ENCODE measurements at regions not wholly inside any gene's neighbourhood (a gene's known extent, or its start where the extent isn't known, plus 50 kb on each side); places are given as distances from the start of the nearest gene placed in this dataset.
"Not testable (repeated sequence)": the region's sequence is repeated elsewhere in the genome, so short reads cannot be mapped to it uniquely, and the experiment has no call there.

- DNase-seq: no peak
Measured at GRCh38 chr1:212155219-212155618, 119.7 kb downstream of the DTL start.

GRCh38 chr1:212157252-212157651 lies 121.7 kb downstream of the DTL start:
- DNase-seq: no peak

- DNase-seq: no peak
Measured at GRCh38 chr1:212158912-212159796, 123.6 kb downstream of the DTL start.

DNA sequence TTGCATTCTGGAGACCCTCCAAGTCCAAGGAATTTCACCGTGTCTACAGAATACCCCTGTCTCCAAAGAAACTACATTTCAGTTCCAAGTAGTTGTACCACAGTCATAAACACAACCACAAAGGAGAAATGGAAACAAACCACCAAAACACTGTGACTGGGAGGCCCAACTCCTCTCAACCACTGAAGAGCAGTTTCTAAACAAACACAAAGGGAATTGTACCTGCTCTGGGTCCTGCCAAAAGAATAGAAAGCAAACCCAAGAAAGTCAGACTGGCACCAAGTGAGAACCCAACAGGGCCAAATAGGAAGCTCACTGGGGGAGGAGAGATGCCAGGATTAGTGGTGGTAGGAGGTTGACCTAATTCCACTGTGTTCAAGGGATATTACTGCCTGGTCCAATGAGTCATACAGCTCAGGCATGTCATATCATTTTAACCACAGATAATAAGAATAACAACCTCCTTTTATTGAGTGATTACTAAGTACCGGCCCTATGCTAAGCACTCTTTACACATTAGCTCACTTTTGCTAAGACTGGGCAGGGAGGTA lies 123.9 kb upstream of the PPP2R5A start:
- peak; percentile 33 to 51 for DNase-seq

DNA sequence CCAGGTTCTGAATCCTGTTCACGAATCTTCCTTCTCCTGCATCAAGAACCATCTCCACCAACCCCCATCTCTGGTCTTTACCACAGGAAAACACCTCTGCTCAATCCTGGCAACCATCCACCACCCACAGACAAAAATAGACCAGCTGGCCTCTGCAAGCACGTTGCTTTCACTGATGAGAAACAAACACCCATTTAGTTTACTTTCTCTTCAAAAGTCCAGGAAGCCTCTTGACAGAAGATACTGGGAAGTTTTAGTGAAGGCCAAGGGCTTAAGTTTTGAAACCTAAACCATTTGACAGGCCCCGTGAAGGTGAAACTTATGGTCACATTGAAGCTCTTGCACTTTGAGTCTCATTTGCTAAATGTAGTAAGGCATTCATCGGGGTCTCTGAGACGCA lies 122.6 kb upstream of the PPP2R5A start:
- DNase-seq: peak in 1 of 2 donors; percentile 14

- DNase-seq: no peak
Measured at GRCh38 chr1:212164095-212164872, 120.9 kb upstream of the PPP2R5A start.

DNA sequence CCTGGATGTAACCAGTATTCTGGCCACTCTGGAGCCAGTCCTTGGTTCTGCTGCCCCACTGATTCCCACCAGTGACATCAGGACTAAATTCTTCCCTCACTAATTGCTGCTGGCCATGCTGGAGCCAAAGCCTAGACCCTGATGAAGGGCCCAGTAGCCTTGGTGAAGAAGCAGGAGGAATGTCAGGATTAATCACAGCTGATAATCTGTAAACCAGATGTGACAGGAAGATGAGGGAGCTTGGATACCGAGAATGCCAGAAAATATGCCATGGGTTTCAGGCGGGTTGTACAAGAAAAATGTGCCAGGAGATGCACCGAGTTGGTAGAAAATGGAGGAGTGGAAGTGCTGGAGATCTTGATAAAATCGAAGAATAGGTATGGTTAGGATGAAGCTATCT lies 119.0 kb upstream of the PPP2R5A start:
- no peak for DNase-seq

DNA sequence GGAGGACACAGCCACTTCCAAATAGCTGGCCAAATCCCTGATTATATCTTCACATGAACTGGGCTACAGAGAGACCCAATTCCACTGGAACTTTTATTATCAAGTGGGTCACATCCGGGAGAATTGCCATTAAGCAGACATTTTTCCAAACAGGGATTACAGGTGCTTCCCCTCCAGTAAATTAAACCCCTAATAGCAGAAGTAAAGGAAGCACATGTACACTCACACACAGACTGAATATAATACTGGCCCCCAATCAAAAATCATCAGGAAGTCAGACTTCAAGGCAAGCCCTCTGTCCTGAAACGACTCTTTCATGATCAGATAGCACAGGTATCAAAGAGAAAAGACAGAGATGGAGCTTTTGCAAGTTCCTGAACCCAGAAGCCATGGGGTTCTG lies 118.6 kb upstream of the PPP2R5A start:
- DNase-seq: no peak

GRCh38 chr1:212167098-212167497 lies 118.1 kb upstream of the PPP2R5A start:
- peak; percentile 69 to 86 for DNase-seq

DNA sequence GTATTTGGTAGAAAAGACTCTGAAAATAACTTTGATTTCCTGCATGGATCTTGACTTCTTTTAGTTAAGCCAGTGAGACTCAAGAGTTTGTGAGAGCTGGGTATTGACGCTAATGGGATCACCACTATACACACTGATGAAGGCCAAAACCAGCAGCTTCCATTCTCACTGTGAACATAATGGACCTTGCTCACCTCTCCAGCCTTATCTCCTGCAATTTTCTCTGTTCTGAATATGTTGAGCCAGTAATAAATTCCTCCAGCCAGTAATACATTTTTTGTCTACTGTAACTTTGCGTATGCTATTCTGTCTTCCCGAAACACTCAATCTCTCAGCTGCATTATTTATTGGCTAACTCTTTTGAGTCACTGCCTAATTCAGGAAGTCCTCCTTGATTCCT lies 111.6 kb upstream of the PPP2R5A start:
- DNase-seq: no peak

- not testable (repeated sequence) for DNase-seq
Measured at GRCh38 chr1:212174295-212174694, 110.9 kb upstream of the PPP2R5A start.

DNA sequence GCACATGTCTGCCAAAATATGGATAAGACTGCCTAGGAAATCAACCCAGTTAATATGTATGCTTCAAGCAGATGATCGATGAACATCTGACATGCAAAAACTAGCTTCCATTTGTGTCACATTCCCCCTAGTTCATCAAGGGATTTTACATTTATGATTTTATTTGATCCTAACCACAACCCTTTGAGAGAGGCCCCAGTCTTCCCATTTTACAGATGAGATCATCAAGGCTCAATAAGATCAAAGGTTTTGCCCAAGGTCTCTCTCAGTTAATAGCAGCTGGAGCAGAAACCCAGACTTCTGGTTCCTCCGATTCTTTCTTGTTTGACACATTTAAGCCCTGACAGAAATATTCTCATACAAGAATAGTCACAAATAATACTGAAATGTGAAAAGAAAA lies 107.7 kb upstream of the PPP2R5A start:
- DNase-seq: no peak

- peak; percentile 71 to 79 for DNase-seq
Measured at GRCh38 chr1:212178851-212179250, 106.4 kb upstream of the PPP2R5A start.

DNA sequence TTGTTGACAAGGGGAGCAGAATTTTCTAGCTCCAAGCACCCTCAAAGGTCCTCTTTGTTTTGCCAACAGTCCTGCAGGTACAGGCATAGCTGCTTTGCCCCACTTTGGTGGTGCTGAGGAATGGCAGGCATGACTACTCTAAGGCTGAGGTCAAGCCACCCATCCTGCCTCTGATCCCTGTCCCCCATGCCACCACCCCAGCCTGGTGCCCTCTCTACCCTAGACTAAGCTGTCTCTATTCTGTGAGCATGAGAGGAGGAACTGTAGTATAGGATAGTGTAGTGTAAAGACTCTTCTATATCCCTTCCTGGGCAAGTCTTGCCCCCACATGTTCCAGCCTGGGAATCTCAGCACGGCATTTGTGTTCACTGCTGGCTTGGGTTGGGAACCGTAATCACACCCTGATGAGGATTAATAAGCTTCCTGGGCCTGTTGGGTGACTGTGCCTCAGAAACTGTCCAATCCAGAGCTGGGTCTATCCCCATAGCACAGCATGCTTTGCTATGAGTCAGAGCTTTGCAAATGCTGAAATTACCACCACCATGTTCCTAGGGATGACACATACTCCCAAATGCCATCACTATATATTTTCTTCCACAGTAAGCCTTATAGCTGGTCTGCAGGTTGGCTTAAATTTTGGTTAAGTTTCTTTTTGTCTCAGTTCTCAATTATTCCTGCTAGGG lies 105.7 kb upstream of the PPP2R5A start:
- peak; percentile 61 to 74 for DNase-seq

GRCh38 chr1:212181015-212181882 lies 104.0 kb upstream of the PPP2R5A start:
- DNase-seq: no peak

GRCh38 chr1:212182171-212182570 lies 103.0 kb upstream of the PPP2R5A start:
- DNase-seq: no peak

DNA sequence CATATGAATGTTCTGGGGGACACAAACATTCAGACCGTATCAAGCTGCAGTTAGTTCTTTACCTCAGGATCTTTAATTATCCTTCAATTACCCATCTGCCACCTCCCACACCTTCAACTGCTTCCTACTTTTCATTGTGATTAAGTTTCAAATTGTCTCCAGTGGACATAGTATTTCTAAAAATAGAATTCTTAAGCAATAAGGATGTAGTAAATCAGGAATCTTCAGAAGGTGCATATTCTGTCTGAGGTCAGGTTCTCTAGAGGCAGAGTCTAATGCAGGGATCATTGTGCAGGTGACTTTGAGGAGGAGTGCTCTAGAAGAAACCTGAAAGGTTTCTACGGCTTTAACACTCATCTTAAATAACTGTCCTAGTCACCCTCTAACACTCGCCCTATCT lies 102.6 kb upstream of the PPP2R5A start:
- DNase-seq: peak in 1 of 2 donors; percentile 9

GRCh38 chr1:212186427-212187207 lies 98.6 kb upstream of the PPP2R5A start:
- DNase-seq: peak; percentile 43 to 55

DNA sequence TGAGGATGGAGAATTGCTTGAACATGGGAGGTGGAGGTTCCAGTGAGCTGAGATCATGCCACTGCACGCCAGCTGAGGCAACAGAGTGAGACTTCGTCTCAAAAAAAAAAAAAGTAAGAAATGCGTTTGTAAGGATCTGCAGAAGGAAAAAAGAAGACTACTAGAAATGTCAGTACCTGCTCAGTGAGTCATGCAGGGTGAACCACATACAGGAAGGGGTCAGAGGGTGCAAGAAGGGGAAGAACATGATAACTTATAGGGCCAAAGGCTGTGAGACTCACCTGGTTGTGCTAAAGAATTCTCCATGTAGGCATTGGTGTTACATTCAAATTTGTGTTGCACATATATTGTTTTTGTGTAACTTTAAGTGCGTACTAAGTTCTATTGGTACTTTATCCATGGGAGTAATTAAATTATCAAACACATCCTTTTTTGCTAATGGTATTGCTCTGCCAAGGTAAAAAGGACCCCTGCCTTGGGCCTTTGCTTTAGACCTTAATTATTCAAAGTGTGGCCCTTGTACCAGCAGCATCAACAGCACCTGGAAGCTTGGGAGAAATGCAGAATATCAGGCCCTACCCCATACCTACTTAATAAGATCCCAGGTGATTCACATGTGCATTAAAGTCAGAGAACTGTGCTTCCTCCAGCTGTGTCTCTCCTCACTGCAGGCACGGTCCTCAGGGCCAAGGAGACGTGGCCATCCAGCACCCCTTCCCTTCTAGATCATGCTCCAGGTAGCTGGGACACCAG lies 96.4 kb upstream of the PPP2R5A start:
- DNase-seq: no peak

GRCh38 chr1:212189352-212189738 lies 95.9 kb upstream of the PPP2R5A start:
- no peak for DNase-seq

Measured in inflammatory macrophage (primary cell).